Lower lobe of right lung (tissue), 2 donors: ENCODE measurements at regions not wholly inside any gene's neighbourhood (a gene's known extent, or its start where the extent isn't known, plus 50 kb on each side); places are given as distances from the start of the nearest gene placed in this dataset.

Experiments used
- ATAC-seq, 2 donors: fragments of 200-7000 bp; cut with Tn5 transposase; one replicate each; pipeline ENCODE4 v1.9.1; 2020 to 2022; ENCODE audit warnings: mild to moderate bottlenecking in 2 of 2, moderate library complexity in 2 of 2
- DNase-seq: peaks from one replicate; pipeline ENCODE4 v3.0.0-alpha.2; 2020
- H3K27ac ChIP-seq: fragments of 200-600 bp; one replicate; pipeline ENCODE4 v1.8.0; 2022
- H3K27me3 ChIP-seq: fragments of 200-600 bp; one replicate; pipeline ENCODE4 v1.8.0; 2022; ENCODE audit warnings: low read depth
- H3K36me3 ChIP-seq: fragments of 200-600 bp; one replicate; pipeline ENCODE4 v1.8.0; 2022; ENCODE audit warnings: mild to moderate bottlenecking
- H3K4me1 ChIP-seq: fragments of 200-600 bp; one replicate; pipeline ENCODE4 v1.8.0; 2022
- H3K4me3 ChIP-seq: fragments of 200-600 bp; one replicate; pipeline ENCODE4 v1.8.0; 2022; ENCODE audit warnings: mild to moderate bottlenecking
- H3K9me3 ChIP-seq: fragments of 200-600 bp; one replicate; pipeline ENCODE4 v1.8.0; 2022
- CTCF ChIP-seq: fragments of 200-600 bp; IDR thresholded peaks from one replicate; pipeline ENCODE4 v1.8.0; 2022; ENCODE audit warnings: antibody characterized with exemption, mild to moderate bottlenecking
- intact Hi-C: fragments of 100-400 bp; cut with DNase I; formaldehyde crosslinking; loops from one replicate; pipeline ENCODE4 v1.11.0; 2022
- donor health status: DM: no; HTN: yes; CAD: no; lungs with severe emphysema.

- DNase-seq (no peak), ATAC-seq (no peak)
- Histone ChIP-seq H3K4me3 (no peak overlapping the region), H3K27me3 (no peaks in the 10 kb centered on the region), H3K9me3 (no peaks in the 10 kb centered on the region), H3K4me1 (no peaks in the 10 kb centered on the region), H3K36me3 (no peaks in the 10 kb centered on the region), H3K27ac (no peak overlapping the region)
- intact Hi-C loops: no loop called here
- TF ChIP-seq CTCF: no peak
These were observed 142.0 kb downstream of the ACTR3 start for GRCh38 chr2:114031605-114032505.

- no peaks in the 10 kb centered on the region for H3K36me3 ChIP-seq
- no peaks in the 10 kb centered on the region for H3K9me3 ChIP-seq
- H3K27ac ChIP-seq: no peak overlapping the region
- DNase-seq (no peak), ATAC-seq (no peak)
- no peak for TF ChIP-seq CTCF
- H3K4me1 ChIP-seq: no peaks in the 10 kb centered on the region
- intact Hi-C loops: no loop called here
- H3K27me3 ChIP-seq: no peaks in the 10 kb centered on the region
- no peak overlapping the region for H3K4me3 ChIP-seq
These were observed 142.8 kb downstream of the ACTR3 start for GRCh38 chr2:114032705-114033104.

GRCh38 chr2:114034742-114035141 lies 144.9 kb downstream of the ACTR3 start:
- no peak for ATAC-seq
- no peak for TF ChIP-seq CTCF
- Histone ChIP-seq H3K27ac (no peak overlapping the region), H3K27me3 (no peaks in the 10 kb centered on the region), H3K4me1 (no peaks in the 10 kb centered on the region), H3K9me3 (no peaks in the 10 kb centered on the region), H3K4me3 (no peak overlapping the region), H3K36me3 (no peaks in the 10 kb centered on the region)
- DNase-seq: no peak
- intact Hi-C loops: no loop called here

GRCh38 chr2:114038710-114039109 lies 148.8 kb downstream of the ACTR3 start:
- H3K36me3 ChIP-seq: no peaks in the 10 kb centered on the region
- no peak for TF ChIP-seq CTCF
- no peak overlapping the region for H3K27ac ChIP-seq
- no peaks in the 10 kb centered on the region for H3K9me3 ChIP-seq
- intact Hi-C loops: no loop called here
- no peaks in the 10 kb centered on the region for H3K27me3 ChIP-seq
- no peaks in the 10 kb centered on the region for H3K4me1 ChIP-seq
- no peak for ATAC-seq
- H3K4me3 ChIP-seq: no peak overlapping the region
- no peak for DNase-seq

- no peak overlapping the region for H3K4me3 ChIP-seq
- no peaks in the 10 kb centered on the region for H3K9me3 ChIP-seq
- no peak overlapping the region for H3K27ac ChIP-seq
- TF ChIP-seq CTCF: no peak
- no peaks in the 10 kb centered on the region for H3K27me3 ChIP-seq
- no peaks in the 10 kb centered on the region for H3K36me3 ChIP-seq
- intact Hi-C loops: no loop called here
- ATAC-seq (no peak), DNase-seq (no peak)
- H3K4me1 ChIP-seq: no peaks in the 10 kb centered on the region
These were observed 149.8 kb downstream of the ACTR3 start for GRCh38 chr2:114039677-114040076.
